Calu3 (cell line): ENCODE measurements at regions not wholly inside any gene's neighbourhood (a gene's known extent, or its start where the extent isn't known, plus 50 kb on each side); places are given as distances from the start of the nearest gene placed in this dataset.

Source experiments
- BruUV-seq: library from RNA; stranded (reverse); fragments of 400-500 nt; replicated peaks from 2 replicates; lab custom pipeline; 2021; lab: Mats Ljungman, UMichigan
- CTCF ChIA-PET: fragments of 300-600 bp; sonication (Branson Sonifier 250); formaldehyde crosslinking; loops from one replicate; lab custom pipeline; 2022; ENCODE audit warnings: antibody characterized with exemption; lab: Charles Lee
- DNase-seq: peaks from one replicate; pipeline ENCODE4 v3.0.0; 2022
- H3K27ac Mint-ChIP-seq: one replicate; pipeline ENCODE4 v1.8.0; 2022; ENCODE audit warnings: mixed read lengths; ENCODE audit not compliant: unreplicated experiment
- H3K27me3 Mint-ChIP-seq: one replicate; pipeline ENCODE4 v1.8.0; 2022; ENCODE audit warnings: mixed read lengths; ENCODE audit not compliant: unreplicated experiment
- H3K36me3 Mint-ChIP-seq: one replicate; pipeline ENCODE4 v1.8.0; 2022; ENCODE audit warnings: mild to moderate bottlenecking, moderate library complexity, mixed read lengths; ENCODE audit not compliant: insufficient read depth, unreplicated experiment
- H3K4me1 Mint-ChIP-seq: one replicate; pipeline ENCODE4 v1.8.0; 2022; ENCODE audit warnings: mild to moderate bottlenecking, low read depth, mixed read lengths; ENCODE audit not compliant: unreplicated experiment
- H3K4me3 Mint-ChIP-seq: one replicate; pipeline ENCODE4 v1.8.0; 2022; ENCODE audit warnings: mild to moderate bottlenecking, low read depth, moderate library complexity, mixed read lengths; ENCODE audit not compliant: unreplicated experiment
- H3K9me3 Mint-ChIP-seq: one replicate; pipeline ENCODE4 v1.8.0; 2022; ENCODE audit warnings: low read depth, mixed read lengths; ENCODE audit not compliant: unreplicated experiment
- CTCF ChIP-seq: fragments of 200-600 bp; IDR thresholded peaks from one replicate; pipeline ENCODE4 v1.8.0; 2022; ENCODE audit warnings: antibody characterized with exemption; ENCODE audit not compliant: unreplicated experiment
- intact Hi-C: fragments of 100-400 bp; cut with micrococcal nuclease; formaldehyde crosslinking; loops from one replicate; pipeline ENCODE4 v1.10.0; 2022; ENCODE audit not compliant: unreplicated experiment

- H3K36me3 Mint-ChIP-seq = no peaks in the 10 kb centered on the region
- no TSS peak for BruUV-seq
- no peak overlapping the region for H3K27ac Mint-ChIP-seq
- no peaks in the 10 kb centered on the region for H3K27me3 Mint-ChIP-seq
- DNase-seq = no peak
- H3K9me3 Mint-ChIP-seq = no peaks in the 10 kb centered on the region
- H3K4me1 Mint-ChIP-seq = no peaks in the 10 kb centered on the region
- intact Hi-C loops = no loop called here
- TF ChIP-seq CTCF = no peak
- no peak overlapping the region for H3K4me3 Mint-ChIP-seq
- CTCF ChIA-PET = no interaction called here
These were observed 109.3 kb upstream of the TAB2 start for GRCh38 chr6:149208134-149208601.

GRCh38 chr6:149209871-149210775 lies 107.4 kb upstream of the TAB2 start:
- H3K4me3 Mint-ChIP-seq = no peak overlapping the region
- H3K27ac Mint-ChIP-seq = no peak overlapping the region
- no peak for DNase-seq
- H3K4me1 Mint-ChIP-seq = no peaks in the 10 kb centered on the region
- no peak for TF ChIP-seq CTCF
- intact Hi-C loops = no loop called here
- no peaks in the 10 kb centered on the region for H3K9me3 Mint-ChIP-seq
- no TSS peak for BruUV-seq
- CTCF ChIA-PET = no interaction called here
- H3K36me3 Mint-ChIP-seq = no peaks in the 10 kb centered on the region
- no peaks in the 10 kb centered on the region for H3K27me3 Mint-ChIP-seq

- no peak for TF ChIP-seq CTCF
- H3K4me1 Mint-ChIP-seq = no peaks in the 10 kb centered on the region
- no peaks in the 10 kb centered on the region for H3K36me3 Mint-ChIP-seq
- no peaks in the 10 kb centered on the region for H3K9me3 Mint-ChIP-seq
- CTCF ChIA-PET = no interaction called here
- no peak overlapping the region for H3K4me3 Mint-ChIP-seq
- intact Hi-C loops = no loop called here
- DNase-seq = no peak
- no peaks in the 10 kb centered on the region for H3K27me3 Mint-ChIP-seq
- no TSS peak for BruUV-seq
- no peak overlapping the region for H3K27ac Mint-ChIP-seq
These were observed 106.4 kb upstream of the TAB2 start for GRCh38 chr6:149211046-149211571.

- no peak for TF ChIP-seq CTCF
- BruUV-seq = no TSS peak
- Mint-ChIP-seq H3K4me1 (no peaks in the 10 kb centered on the region), H3K4me3 (no peak overlapping the region), H3K9me3 (no peaks in the 10 kb centered on the region), H3K36me3 (no peaks in the 10 kb centered on the region), H3K27me3 (no peaks in the 10 kb centered on the region), H3K27ac (no peak overlapping the region)
- intact Hi-C loops = no loop called here
- CTCF ChIA-PET = no interaction called here
- DNase-seq = no peak
These were observed 105.3 kb upstream of the TAB2 start for GRCh38 chr6:149212206-149212605.
